Neural cell (in vitro differentiated cells): ENCODE measurements at regions not wholly inside any gene's neighbourhood (a gene's known extent, or its start where the extent isn't known, plus 50 kb on each side); places are given as distances from the start of the nearest gene placed in this dataset.

Source experiments
- CTCF ChIP-seq: fragments of 450-650 bp; IDR thresholded peaks from 2 replicates; pipeline ENCODE4 v1.5.1; 2014; ENCODE audit warnings: antibody characterized with exemption, mild to moderate bottlenecking, moderate library complexity; ENCODE audit not compliant: poor library complexity, severe bottlenecking
- EZH2 ChIP-seq: fragments of 200-600, 300-800 bp; shearing (Covaris generic), sonication (generic); IDR thresholded peaks from 2 replicates; pipeline ENCODE4 v1.6.1; 2014; ENCODE audit warnings: antibody characterized with exemption, low read length, borderline replicate concordance, mild to moderate bottlenecking; ENCODE audit not compliant: insufficient read depth, poor library complexity, severe bottlenecking
- RAD21 ChIP-seq: fragments of 450-650 bp; conservative IDR thresholded peaks from 2 replicates; pipeline ENCODE4 v1.6.1; 2014; ENCODE audit warnings: antibody characterized with exemption, mild to moderate bottlenecking, moderate library complexity
- REST ChIP-seq: IDR thresholded peaks from 2 replicates; pipeline ENCODE4 v1.6.1; 2012; ENCODE audit warnings: borderline replicate concordance

GRCh38 chr5:42923710-42924109 lies 112.0 kb upstream of the SELENOP start:
- TF ChIP-seq CTCF (no peak), EZH2 (no peak), REST (no peak), RAD21 (no peak)
